Spleen (tissue), 11 donors: ENCODE measurements at regions not wholly inside any gene's neighbourhood (a gene's known extent, or its start where the extent isn't known, plus 50 kb on each side); places are given as distances from the start of the nearest gene placed in this dataset.

ENCODE experiments used
- DNase-seq: peaks from one replicate; pipeline ENCODE4 v3.0.0-alpha.2; 2020
- H3K27ac ChIP-seq, 8 donors: fragments of 200-600 bp; sonication (generic) in 7 of 8; 1 replicate in 4 of 8; 2 replicates in 4 of 8; pipeline versions ENCODE4 v1.5.0 to v1.8.0; 2016 to 2021; ENCODE audit warnings: inconsistent platforms in 4 of 8, mild to moderate bottlenecking in 4 of 8, moderate library complexity in 1 of 8
- H3K27me3 ChIP-seq, 7 donors: fragments of 200-600 bp; sonication (generic) in 6 of 7; replicated peaks in 1 of 7; 1 replicate in 4 of 7; 2 replicates in 3 of 7; pipeline versions ENCODE4 v1.5.0 to v1.8.0; 2016 to 2021; ENCODE audit warnings: inconsistent platforms in 3 of 7, mild to moderate bottlenecking in 1 of 7
- H3K36me3 ChIP-seq, 6 donors: fragments of 200-600 bp; sonication (generic) in 5 of 6; 1 replicate in 4 of 6; 2 replicates in 2 of 6; pipeline versions ENCODE4 v1.5.0 to v1.8.0; 2016 to 2021; ENCODE audit warnings: inconsistent platforms in 2 of 6
- H3K4me1 ChIP-seq, 6 donors: fragments of 200-600 bp; sonication (generic) in 5 of 6; 1 replicate in 3 of 6; 2 replicates in 3 of 6; pipeline versions ENCODE4 v1.5.0 to v1.8.0; 2016 to 2021; ENCODE audit warnings: inconsistent platforms in 3 of 6
- H3K4me3 ChIP-seq, 8 donors: fragments of 200-600 bp; sonication (generic) in 7 of 8; 1 replicate in 4 of 8; 2 replicates in 4 of 8; pipeline versions ENCODE4 v1.5.0 to v1.8.0; 2016 to 2021; ENCODE audit warnings: inconsistent platforms in 4 of 8, mild to moderate bottlenecking in 4 of 8, moderate library complexity in 2 of 8
- H3K9me3 ChIP-seq, 8 donors: fragments of 200-600 bp; sonication (generic) in 7 of 8; 1 replicate in 4 of 8; 2 replicates in 4 of 8; pipeline versions ENCODE4 v1.5.0 to v1.8.0; 2016 to 2021; ENCODE audit warnings: inconsistent platforms in 4 of 8
- POLR2A ChIP-seq, 3 donors: fragments of 450-650 bp; IDR thresholded peaks; one replicate each; pipeline ENCODE4 v1.5.1; 2017; ENCODE audit warnings: antibody characterized with exemption in 3 of 3, mild to moderate bottlenecking in 1 of 3
- POLR2AphosphoS5 ChIP-seq, 3 donors: sonication (generic); formaldehyde crosslinking; IDR thresholded peaks; one replicate each; pipeline ENCODE4 v1.5.1; 2017; ENCODE audit warnings: antibody characterized with exemption in 3 of 3
- WGBS, 5 donors: extraction: QIAGEN DNeasy Blood & Tissue Kit in 3 of 5; methylation state at CpG; one replicate each; pipeline versions ENCODE4 v1.1.5 to v1.1.7; 2013 to 2018; 5-methylcytosine and 5-hydroxymethylcytosine counted together
- intact Hi-C: fragments of 100-400 bp; cut with DNase I; formaldehyde crosslinking; loops from one replicate; pipeline ENCODE4 v1.15.0; 2023; ENCODE audit warnings: low total_unique reads
- TF ChIP-seq, protein P1 (sequence below), 11 experiments: fragments of 200-600 bp in 7 of 11; fragments of 450-650 bp in 4 of 11; sonication (generic) in 4 of 11; IDR thresholded peaks in 8 of 11; conservative IDR thresholded peaks in 3 of 11; 1 replicate in 7 of 11; 2 replicates in 4 of 11; pipeline versions ENCODE4 v1.4.0 to v1.8.0; 2016 to 2021; ENCODE audit warnings: antibody characterized with exemption in 11 of 11, inconsistent platforms in 4 of 11, mild to moderate bottlenecking in 1 of 11
- donor health status: healthy with polysubstance abuse.
- donor health status: DM: no; HTN: no; CAD: no; lungs with moderate emphysema.
- donor health status: DM: no; HTN: no; CAD: no.
- donor health status: Bipolar disorder and iron deficiency.
- donor health status: healthy.
- donor health status: DM: no; HTN: no; CAD: no.
- donor health status: DM: yes; HTN: yes; CAD: no.

DNA sequence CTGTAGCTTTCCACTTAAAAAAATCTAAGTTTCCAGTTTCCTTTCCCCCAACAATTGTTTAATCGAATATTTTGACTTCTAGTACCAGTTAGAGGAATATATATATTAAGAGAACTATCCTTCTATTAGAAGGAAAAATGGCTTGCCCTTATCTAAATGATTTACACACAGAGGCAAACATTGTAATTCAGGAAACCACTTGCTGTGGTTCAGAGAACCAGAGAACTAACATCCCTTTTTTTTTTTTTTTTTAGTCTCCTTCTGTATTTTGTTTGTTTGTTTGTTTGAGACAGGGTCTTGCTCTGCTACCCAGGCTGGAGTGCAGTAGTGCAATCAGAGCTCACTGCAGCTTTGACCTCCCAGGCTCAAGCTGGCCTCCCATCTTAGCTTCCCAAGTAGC lies 746.6 kb downstream of the VRK1 start:
- intact Hi-C loops: no loop called here
- H3K36me3 ChIP-seq: no peaks in the 10 kb centered on the region
- H3K9me3 ChIP-seq: peaks cover 0 to 5% (median 0%) of the 10 kb centered on the region in 8 donors
- H3K27me3 ChIP-seq: no peaks in the 10 kb centered on the region
- no peak overlapping the region for H3K4me3 ChIP-seq
- peaks cover 0 to 12% (median 0%) of the 10 kb centered on the region in 6 donors for H3K4me1 ChIP-seq
- no peak for DNase-seq
- TF ChIP-seq POLR2A (IDR thresholded peaks at IDR 0.05): no peak
- TF ChIP-seq POLR2AphosphoS5 (IDR thresholded peaks at IDR 0.05): no peak
- TF ChIP-seq, protein P1, sequence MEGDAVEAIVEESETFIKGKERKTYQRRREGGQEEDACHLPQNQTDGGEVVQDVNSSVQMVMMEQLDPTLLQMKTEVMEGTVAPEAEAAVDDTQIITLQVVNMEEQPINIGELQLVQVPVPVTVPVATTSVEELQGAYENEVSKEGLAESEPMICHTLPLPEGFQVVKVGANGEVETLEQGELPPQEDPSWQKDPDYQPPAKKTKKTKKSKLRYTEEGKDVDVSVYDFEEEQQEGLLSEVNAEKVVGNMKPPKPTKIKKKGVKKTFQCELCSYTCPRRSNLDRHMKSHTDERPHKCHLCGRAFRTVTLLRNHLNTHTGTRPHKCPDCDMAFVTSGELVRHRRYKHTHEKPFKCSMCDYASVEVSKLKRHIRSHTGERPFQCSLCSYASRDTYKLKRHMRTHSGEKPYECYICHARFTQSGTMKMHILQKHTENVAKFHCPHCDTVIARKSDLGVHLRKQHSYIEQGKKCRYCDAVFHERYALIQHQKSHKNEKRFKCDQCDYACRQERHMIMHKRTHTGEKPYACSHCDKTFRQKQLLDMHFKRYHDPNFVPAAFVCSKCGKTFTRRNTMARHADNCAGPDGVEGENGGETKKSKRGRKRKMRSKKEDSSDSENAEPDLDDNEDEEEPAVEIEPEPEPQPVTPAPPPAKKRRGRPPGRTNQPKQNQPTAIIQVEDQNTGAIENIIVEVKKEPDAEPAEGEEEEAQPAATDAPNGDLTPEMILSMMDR (IDR thresholded peaks at IDR 0.05 in 8 of 11, conservative IDR thresholded peaks at IDR 0.05 in 3 of 11): no peak
- H3K27ac ChIP-seq: peak overlapping the region in 6 of 8 donors; percentile 35 to 69 (median 54)
- 18 to 41% (median 20%) methylated on average over 1 of the region's 1 CpG for WGBS, 5 donors

DNA sequence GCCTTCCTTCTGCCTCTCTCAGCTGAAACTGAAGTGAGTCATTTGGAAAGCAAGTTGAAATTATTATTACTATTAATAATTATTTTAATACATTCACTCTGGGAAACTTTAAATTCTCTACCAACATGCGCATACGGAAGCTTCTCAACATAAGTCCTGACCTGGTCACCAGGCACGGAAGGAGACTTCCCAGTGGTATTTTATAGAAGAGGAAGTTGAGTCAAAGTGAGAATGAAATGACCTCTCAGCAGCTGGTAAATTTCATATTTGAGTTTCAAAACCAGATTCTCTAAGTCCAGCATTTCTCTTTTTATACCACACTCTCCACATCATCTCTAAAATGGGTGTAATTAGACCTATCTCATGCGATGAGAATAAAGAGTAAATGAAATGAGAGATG lies 747.4 kb downstream of the VRK1 start:
- intact Hi-C loops: no loop called here
- Histone ChIP-seq H3K4me3 (no peak overlapping the region), H3K9me3 (peaks cover 0 to 2% (median 0%) of the 10 kb centered on the region in 8 donors), H3K27me3 (no peaks in the 10 kb centered on the region), H3K27ac (peak overlapping the region in 6 of 8 donors; percentile 35 to 69 (median 54)), H3K4me1 (peaks cover 0 to 12% (median 0%) of the 10 kb centered on the region in 6 donors), H3K36me3 (no peaks in the 10 kb centered on the region)
- DNase-seq: no peak
- WGBS, 5 donors: 68 to 82% (median 73%) methylated on average over 4 of the region's 4 CpGs
- TF ChIP-seq, protein P1 (IDR thresholded peaks at IDR 0.05 in 8 of 11, conservative IDR thresholded peaks at IDR 0.05 in 3 of 11): no peak
- TF ChIP-seq POLR2A (IDR thresholded peaks at IDR 0.05) (no peak), POLR2AphosphoS5 (IDR thresholded peaks at IDR 0.05) (no peak)

DNA sequence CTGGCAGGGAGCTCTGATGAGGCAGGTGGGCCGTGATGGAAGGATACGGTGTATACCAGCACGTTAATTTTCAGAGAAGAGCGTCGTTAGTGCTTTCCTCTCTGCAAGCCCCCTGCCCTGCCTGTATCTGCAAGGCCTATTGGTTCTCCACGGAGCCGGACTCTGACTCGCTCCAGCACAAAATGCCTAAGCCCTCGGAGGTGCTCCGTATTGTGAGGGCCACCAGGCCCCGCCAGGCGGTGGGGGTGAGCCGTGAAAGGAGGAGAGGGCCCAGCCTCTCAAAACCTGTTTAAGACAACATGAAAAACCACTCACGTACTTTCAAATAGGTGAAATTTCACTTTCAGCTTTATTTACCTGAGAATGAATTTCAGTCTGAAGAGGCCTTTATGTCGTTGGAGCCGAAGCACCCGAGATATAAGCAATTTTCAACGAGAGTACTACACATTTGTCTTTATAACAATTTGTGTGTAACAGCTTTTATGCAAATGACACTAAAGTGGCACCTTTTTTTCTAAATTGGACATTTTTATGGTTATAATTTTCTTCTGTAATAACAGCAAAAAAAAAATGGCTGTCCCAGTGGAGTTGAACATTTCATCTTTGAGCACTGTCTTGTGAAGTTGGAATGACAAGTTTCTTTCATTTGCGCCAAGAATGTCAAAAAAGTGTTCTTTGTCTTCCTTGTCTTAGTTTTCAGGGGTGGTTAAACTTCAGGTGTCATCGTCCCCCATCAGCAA lies 749.5 kb downstream of the VRK1 start:
- DNase-seq: no peak
- no peak overlapping the region for H3K27ac ChIP-seq
- WGBS, 5 donors: 90 to 95% (median 94%) methylated on average over 20 of the region's 20 CpGs

DNA sequence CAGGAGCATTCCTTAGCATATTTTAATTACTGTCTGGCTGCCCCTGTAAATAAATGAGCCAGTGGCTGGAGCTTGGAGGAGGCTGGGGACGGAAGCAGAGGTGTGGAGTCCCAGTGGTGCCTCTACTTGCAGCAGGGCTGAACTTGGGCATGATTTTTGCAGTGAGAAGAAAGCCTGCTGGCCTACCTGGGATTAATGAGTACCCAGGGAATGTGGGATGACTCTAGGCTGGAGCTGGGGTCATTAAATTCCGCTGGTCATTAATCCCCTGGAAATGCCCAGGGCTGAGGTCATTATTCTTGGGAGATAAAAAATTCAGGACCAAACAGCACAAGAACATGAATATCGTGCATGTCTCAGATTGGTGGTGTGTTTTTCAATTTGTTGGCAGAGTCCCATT lies 753.3 kb downstream of the VRK1 start:
- no peak overlapping the region for H3K4me3 ChIP-seq
- no peak overlapping the region for H3K27ac ChIP-seq
- no peaks in the 10 kb centered on the region for H3K9me3 ChIP-seq
- no peaks in the 10 kb centered on the region for H3K27me3 ChIP-seq
- no peak for DNase-seq
- 73 to 84% (median 80%) methylated on average over 3 of the region's 3 CpGs for WGBS, 5 donors
- intact Hi-C loops: no loop called here
- H3K4me1 ChIP-seq: no peaks in the 10 kb centered on the region
- TF ChIP-seq POLR2AphosphoS5 (IDR thresholded peaks at IDR 0.05) (no peak), POLR2A (IDR thresholded peaks at IDR 0.05) (no peak)
- TF ChIP-seq, protein P1 (IDR thresholded peaks at IDR 0.05 in 8 of 11, conservative IDR thresholded peaks at IDR 0.05 in 3 of 11): no peak
- H3K36me3 ChIP-seq: no peaks in the 10 kb centered on the region

More for the DNA sequence above, 749.5 kb downstream of the VRK1 start:
- intact Hi-C loops: no loop called here
- no peak overlapping the region for H3K4me3 ChIP-seq
- H3K4me1 ChIP-seq: peaks cover 0 to 12% (median 0%) of the 10 kb centered on the region in 6 donors
- no peaks in the 10 kb centered on the region for H3K27me3 ChIP-seq
- H3K36me3 ChIP-seq: no peaks in the 10 kb centered on the region
- TF ChIP-seq, protein P1 (IDR thresholded peaks at IDR 0.05 in 8 of 11, conservative IDR thresholded peaks at IDR 0.05 in 3 of 11): no peak
- TF ChIP-seq POLR2AphosphoS5 (IDR thresholded peaks at IDR 0.05) (no peak), POLR2A (IDR thresholded peaks at IDR 0.05) (no peak)
- no peaks in the 10 kb centered on the region for H3K9me3 ChIP-seq
